GM18909 (cell line): ENCODE measurements at regions not wholly inside any gene's neighbourhood (a gene's known extent, or its start where the extent isn't known, plus 50 kb on each side); places are given as distances from the start of the nearest gene placed in this dataset.
"Not testable (repeated sequence)": the region's sequence is repeated elsewhere in the genome, so short reads cannot be mapped to it uniquely, and the experiment has no call there.

Experiments
- ATAC-seq: cut with Tn5 transposase; IDR thresholded peaks from one replicate; pipeline ENCODE4 v1.9.1; 2021; ENCODE audit warnings: mild to moderate bottlenecking; ENCODE audit not compliant: unreplicated experiment, poor library complexity

- ATAC-seq: no peak
Measured at GRCh38 chr10:64159910-64160872, 639.0 kb downstream of the REEP3 start.

GRCh38 chr10:64170791-64171190 is 649.6 kb downstream of the REEP3 start:
- ATAC-seq: no peak

GRCh38 chr10:64173826-64174225 is 652.6 kb downstream of the REEP3 start:
- ATAC-seq: no peak

- no peak for ATAC-seq
Measured at GRCh38 chr10:64174666-64175255, 653.6 kb downstream of the REEP3 start.

- ATAC-seq: no peak
Measured at GRCh38 chr10:64175271-64175962, 654.2 kb downstream of the REEP3 start.

- no peak for ATAC-seq
Measured at GRCh38 chr10:64182671-64183070, 661.5 kb downstream of the REEP3 start.

- ATAC-seq: no peak
Measured at GRCh38 chr10:64191286-64191685, 670.1 kb downstream of the REEP3 start.

- peak; percentile 47 for ATAC-seq
Measured at GRCh38 chr10:64196638-64197315, 675.6 kb downstream of the REEP3 start.

GRCh38 chr10:64201936-64202335 is 680.7 kb downstream of the REEP3 start:
- no peak for ATAC-seq

- ATAC-seq: not testable (repeated sequence)
Measured at GRCh38 chr10:64204504-64204903, 683.3 kb downstream of the REEP3 start.

- ATAC-seq: no peak
Measured at GRCh38 chr10:64206409-64206808, 685.2 kb downstream of the REEP3 start.

- ATAC-seq: no peak
Measured at GRCh38 chr10:64209561-64209960, 688.4 kb downstream of the REEP3 start.

- ATAC-seq: no peak
Measured at GRCh38 chr10:64210211-64210610, 689.0 kb downstream of the REEP3 start.

- no peak for ATAC-seq
Measured at GRCh38 chr10:64211466-64211865, 690.3 kb downstream of the REEP3 start.

- no peak for ATAC-seq
Measured at GRCh38 chr10:64215088-64215487, 693.9 kb downstream of the REEP3 start.

- ATAC-seq: no peak
Measured at GRCh38 chr10:64219271-64220025, 698.2 kb downstream of the REEP3 start.

GRCh38 chr10:64234489-64234888 is 713.3 kb downstream of the REEP3 start:
- no peak for ATAC-seq

- no peak for ATAC-seq
Measured at GRCh38 chr10:64257704-64258103, 736.5 kb downstream of the REEP3 start.

GRCh38 chr10:64261092-64261491 is 739.9 kb downstream of the REEP3 start:
- ATAC-seq: peak; percentile 85

GRCh38 chr10:64261676-64262075 is 740.5 kb downstream of the REEP3 start:
- ATAC-seq: no peak
